HG03460 (cell line): ENCODE measurements at regions not wholly inside any gene's neighbourhood (a gene's known extent, or its start where the extent isn't known, plus 50 kb on each side); places are given as distances from the start of the nearest gene placed in this dataset.
"Not testable (repeated sequence)": the region's sequence is repeated elsewhere in the genome, so short reads cannot be mapped to it uniquely, and the experiment has no call there.

Experiments used
- ATAC-seq: cut with Tn5 transposase; IDR thresholded peaks from one replicate; pipeline ENCODE4 v1.9.1; 2021; ENCODE audit not compliant: unreplicated experiment

DNA sequence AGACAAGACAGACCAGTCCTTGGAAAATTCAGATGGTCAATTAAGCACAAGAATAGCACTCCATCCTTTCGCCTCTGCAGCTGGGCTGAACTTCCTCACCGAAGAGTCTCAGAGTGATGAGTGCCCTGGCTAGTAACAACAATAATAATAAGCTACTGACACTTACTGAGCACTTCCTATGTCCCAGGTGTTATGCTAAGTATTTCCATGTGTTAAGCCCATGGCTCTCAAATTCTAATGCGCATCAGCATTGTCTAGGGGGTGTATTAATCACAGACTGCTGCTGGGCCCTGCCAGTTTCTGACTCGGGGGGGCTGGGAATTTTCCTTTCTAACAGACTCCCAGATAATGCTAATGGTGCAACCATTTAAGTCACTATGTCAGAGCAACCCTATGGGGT, 118.2 kb upstream of the LRFN2 start:
- no peak for ATAC-seq

DNA sequence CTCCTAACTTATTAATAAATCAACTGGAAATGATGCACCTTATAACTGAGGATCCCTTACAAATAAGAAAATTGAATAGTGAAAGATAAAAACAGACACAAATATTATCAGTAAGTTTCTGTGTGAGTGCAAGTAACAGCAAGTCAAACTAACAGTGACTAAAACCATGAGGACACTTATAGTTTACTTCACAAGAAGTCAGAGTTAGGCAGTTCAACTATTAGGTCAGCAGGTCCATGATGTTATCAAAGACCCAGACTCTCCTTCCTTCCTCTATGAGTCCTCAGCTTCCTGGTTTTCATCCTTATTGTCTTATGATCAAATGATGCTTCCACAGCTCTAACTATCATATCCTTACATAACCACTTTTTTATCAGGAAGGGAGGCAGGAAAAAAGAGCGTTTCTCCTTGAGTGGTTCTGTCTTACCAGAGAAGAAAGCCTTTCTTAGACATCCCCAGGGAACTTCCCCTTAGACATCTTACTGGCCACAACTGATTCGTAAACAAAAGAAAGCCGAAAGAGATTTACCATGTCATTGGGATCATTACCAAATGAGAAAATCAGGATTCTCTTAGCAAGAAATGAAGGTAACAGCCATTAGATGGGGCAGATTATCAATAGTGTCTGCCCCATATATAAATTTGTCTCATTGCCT, 114.3 kb upstream of the LRFN2 start:
- no peak for ATAC-seq

DNA sequence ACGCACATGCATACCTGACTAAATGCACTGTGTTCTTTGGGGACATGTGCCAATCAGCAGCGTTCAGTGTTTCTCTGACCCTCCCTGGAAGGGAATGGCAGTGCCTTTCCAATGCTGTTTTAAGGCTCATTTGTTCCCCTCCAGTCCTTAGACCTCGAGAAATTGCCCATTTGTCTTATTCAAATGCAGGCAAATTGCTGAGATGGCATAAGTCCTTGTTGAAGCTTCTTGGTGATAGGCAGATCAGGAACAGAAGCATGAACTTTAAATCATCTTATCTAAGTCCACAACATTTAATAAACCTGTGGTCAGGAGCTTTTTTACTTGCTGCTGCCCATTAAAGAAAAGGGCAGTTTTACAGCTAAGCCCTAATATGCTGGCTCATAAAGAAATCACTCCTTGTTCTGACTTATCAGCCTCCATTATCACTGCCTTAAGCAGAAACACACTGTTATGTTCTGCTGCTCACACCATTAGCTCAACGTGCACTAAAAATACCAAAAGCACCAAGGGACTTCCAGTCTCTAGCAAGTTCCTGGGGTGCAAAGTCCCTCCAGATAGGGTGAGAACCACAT, 112.9 kb upstream of the LRFN2 start:
- no peak for ATAC-seq

GRCh38 chr6:40695750-40696415, 108.7 kb upstream of the LRFN2 start:
- ATAC-seq: no peak

DNA sequence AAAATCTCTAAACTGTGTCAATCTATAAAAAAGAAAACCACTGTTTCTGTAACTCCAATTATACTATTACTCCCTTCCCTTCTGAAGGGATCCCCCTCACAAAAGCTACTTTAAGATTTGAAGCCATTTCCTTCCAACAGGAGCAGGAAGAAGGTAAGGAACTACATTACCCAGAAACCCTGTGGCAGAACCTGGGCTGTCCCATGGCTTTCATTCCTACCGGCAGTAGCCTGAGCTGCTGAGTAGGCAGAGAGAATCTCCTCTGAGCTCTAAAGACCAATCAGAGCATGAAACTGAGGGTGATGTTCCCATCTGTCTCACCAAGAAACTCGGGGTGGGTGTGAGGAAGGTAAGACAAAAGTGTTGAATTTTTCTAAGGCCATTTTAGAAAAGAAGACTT, 108.0 kb upstream of the LRFN2 start:
- no peak for ATAC-seq

DNA sequence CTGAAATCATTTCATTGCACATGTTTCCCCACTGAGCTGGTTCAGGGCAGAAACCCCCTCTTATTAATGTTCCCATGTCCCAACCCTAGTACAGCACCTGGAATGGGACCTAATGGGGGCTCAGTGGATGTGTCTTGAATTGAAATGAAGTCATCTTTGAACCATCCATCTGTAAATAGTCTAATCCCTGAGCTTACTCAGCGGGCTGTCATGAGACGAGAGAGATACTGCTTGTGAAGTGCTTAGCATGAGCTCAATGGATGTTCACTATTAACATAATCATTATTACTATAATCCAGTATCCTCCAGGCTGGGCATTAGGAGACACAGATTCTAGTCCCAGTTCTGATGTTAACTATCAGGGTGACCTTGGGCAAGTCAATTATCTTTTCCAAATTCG, 106.6 kb upstream of the LRFN2 start:
- ATAC-seq: no peak

GRCh38 chr6:40692337-40692736, 105.2 kb upstream of the LRFN2 start:
- ATAC-seq: no peak

GRCh38 chr6:40689185-40689584, 102.0 kb upstream of the LRFN2 start:
- ATAC-seq: no peak

DNA sequence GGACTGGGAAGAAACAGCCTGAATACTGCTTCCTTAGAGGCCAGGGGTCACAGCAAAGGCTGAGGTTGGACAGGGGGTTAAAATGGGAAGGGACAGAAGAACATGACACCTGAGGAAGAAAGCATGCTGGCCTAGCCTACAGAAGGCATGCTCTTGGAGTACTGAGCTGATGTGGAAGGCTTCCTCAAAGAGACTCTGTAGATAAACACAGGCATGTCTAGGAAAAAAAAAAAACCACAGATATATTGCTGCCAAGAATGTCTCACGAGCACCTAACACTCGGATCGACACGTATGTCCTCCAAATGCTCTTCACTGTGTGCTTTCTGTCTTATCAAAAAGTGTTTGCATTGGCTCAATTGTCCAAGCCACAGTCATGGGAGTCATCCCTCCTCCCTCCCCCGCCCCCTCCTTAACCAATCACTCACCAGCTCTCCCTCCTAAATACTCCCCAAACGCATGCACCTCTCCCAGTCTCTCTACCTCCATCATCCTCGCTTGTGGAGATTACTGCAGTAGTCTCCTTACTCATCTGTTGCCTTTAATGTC, 101.1 kb upstream of the LRFN2 start:
- ATAC-seq: no peak

DNA sequence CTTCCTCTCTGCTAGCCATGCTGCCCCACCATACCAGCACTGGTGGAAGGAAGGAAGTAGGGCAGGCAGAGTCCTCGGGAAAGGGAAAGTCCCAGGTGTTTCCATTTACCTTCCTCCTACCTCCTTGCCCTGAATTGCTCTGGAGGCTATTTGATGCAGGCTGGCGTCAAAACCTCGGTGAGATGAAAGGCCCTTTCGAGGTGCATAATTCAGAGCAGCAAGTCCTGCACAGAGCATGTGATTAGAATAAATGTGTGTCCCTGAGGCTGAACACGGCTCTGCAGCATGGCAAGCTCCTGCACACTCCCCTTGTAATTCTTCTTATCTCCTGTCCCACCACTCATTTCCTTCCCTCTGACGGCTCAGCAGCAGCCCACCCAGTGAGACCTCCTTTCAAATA, 98.7 kb upstream of the LRFN2 start:
- no peak for ATAC-seq

DNA sequence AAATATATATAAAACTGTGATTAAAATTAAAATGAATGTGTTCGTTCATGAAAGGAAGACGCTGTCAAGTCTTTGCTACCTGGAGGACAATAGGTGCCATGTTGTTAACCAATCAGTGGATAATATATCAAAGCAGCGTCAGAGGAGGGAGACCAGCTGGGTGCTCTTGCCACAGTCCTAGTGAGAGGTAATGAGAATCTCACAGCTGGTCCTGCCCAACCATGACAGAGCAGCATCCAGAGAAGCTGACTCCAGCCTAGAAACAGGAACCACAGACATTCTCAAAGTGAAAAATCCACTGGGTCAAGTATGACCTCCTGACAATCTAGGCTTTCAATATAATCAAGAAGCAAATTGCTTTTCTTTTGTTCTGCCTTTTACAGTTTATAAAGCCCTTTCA, 94.5 kb upstream of the LRFN2 start:
- no peak for ATAC-seq

GRCh38 chr6:40678941-40679340, 91.8 kb upstream of the LRFN2 start:
- no peak for ATAC-seq

DNA sequence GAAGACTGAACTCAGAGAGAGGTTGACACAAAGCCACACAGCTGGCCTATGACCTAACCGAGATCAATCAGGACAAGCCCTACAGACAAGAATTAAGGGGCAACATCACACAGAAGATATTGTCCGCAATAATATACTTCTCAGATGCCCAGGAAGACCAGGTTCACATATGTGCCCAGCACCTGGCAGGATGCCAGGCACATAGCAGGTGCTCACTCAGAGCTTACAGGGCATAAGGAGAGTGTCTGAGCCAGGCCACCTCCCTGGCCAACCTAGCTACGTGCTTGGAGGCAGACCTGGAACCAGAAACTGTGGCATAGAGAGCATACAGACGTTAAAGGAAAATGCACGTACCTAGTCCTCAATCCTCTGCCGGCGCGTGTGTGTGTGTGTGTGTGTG, 87.0 kb upstream of the LRFN2 start:
- no peak for ATAC-seq

DNA sequence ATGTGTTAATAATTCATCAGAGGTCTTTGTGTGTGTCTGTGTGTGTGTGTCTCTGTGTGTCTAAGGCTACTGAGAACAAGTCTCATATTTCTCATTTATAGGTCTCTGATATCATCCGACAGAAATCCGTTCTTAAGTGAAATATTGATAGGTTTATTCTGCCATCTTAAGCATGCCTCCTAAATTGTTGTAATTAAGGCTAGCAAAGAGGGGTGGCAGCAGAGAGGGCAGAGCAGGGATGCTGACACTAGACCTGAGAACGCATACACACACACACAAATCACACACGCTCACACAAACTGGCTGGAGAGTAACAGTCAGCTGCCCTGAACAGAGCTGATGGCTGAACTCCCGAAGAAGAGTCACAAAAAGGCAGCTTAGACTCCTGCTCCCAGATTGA, 84.9 kb upstream of the LRFN2 start:
- ATAC-seq: no peak

- ATAC-seq: no peak
Measured at GRCh38 chr6:40671694-40672050, 84.5 kb upstream of the LRFN2 start.

- ATAC-seq: no peak
Measured at GRCh38 chr6:40671001-40671693, 84.0 kb upstream of the LRFN2 start.

- ATAC-seq: no peak
Measured at GRCh38 chr6:40669343-40669742, 82.2 kb upstream of the LRFN2 start.

GRCh38 chr6:40668203-40668602, 81.0 kb upstream of the LRFN2 start:
- ATAC-seq: no peak

DNA sequence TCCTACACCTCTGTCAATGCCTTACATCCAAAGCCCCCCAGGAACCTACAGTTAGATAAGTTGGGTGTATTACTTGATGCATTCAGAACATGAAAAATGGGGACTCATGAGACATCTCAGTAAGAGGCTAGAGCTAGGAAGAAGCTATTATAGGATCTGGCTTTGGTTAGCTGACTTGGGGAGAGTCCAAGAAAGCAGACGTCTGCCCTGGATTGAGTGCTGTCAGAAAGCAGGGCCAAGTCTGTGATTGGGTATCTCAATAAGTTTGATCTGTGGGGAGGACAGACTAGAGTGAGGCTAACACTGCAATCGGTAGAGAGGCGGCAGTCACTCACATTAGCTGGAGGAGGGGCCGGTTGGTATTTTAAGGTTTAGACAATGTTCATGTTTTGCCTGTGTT, 79.4 kb upstream of the LRFN2 start:
- ATAC-seq: no peak

GRCh38 chr6:40661726-40662125, 74.6 kb upstream of the LRFN2 start:
- ATAC-seq: no peak

GRCh38 chr6:40656772-40657171, 69.6 kb upstream of the LRFN2 start:
- ATAC-seq: not testable (repeated sequence)

GRCh38 chr6:40654828-40655227, 67.7 kb upstream of the LRFN2 start:
- no peak for ATAC-seq
